ENCODE measurements at regions not wholly inside any gene's neighbourhood (a gene's known extent, or its start where the extent isn't known, plus 50 kb on each side); places are given as distances from the start of the nearest gene placed in this dataset.

GRCh38 chr1:170395149-170395548 lies 136.8 kb upstream of the GORAB start:
- TF ChIP-seq CTCF (conservative IDR thresholded peaks at IDR 0.05 in 1 of 2, IDR thresholded peaks at IDR 0.05 in 1 of 2; ENCODE audit: extremely low read depth in 1 of 2, insufficient read depth in 1 of 2, low read depth in 1 of 2, low read length in 2 of 2) (no peak), EZH2 (IDR thresholded peaks at IDR 0.05; ENCODE audit: borderline replicate concordance, low read length) (no peak)
